ENCODE measurements at regions not wholly inside any gene's neighbourhood (a gene's known extent, or its start where the extent isn't known, plus 50 kb on each side); places are given as distances from the start of the nearest gene placed in this dataset.
A peak's percentile ranks its signal among the peaks of the same experiment; 100 is the strongest.

GRCh38 chr6:105561486-105561885, 158.6 kb upstream of the PREP start:
- DNase-seq (ENCODE audit: low spot score) = no peak
- TF ChIP-seq CTCF (IDR thresholded peaks at IDR 0.05; ENCODE audit: borderline replicate concordance, control extremely low read depth, extremely low read depth, insufficient read depth, missing control alignments) = no peak
- in situ Hi-C loops (cut with MboI; ENCODE audit: low sequenced_read_pairs, unreplicated experiment) = no loop called here

GRCh38 chr6:105560611-105561066, 157.8 kb upstream of the PREP start:
- in situ Hi-C loops (cut with MboI; ENCODE audit: low sequenced_read_pairs, unreplicated experiment) = no loop called here
- peak; percentile 47 for DNase-seq (ENCODE audit: low spot score)
- TF ChIP-seq CTCF (IDR thresholded peaks at IDR 0.05; ENCODE audit: borderline replicate concordance, control extremely low read depth, extremely low read depth, insufficient read depth, missing control alignments) = no peak

- DNase-seq (ENCODE audit: low spot score) = no peak
- in situ Hi-C loops (cut with MboI; ENCODE audit: low sequenced_read_pairs, unreplicated experiment) = no loop called here
- TF ChIP-seq CTCF (IDR thresholded peaks at IDR 0.05; ENCODE audit: borderline replicate concordance, control extremely low read depth, extremely low read depth, insufficient read depth, missing control alignments) = no peak
These were observed 154.4 kb upstream of the PREP start for GRCh38 chr6:105557291-105557690.

DNA sequence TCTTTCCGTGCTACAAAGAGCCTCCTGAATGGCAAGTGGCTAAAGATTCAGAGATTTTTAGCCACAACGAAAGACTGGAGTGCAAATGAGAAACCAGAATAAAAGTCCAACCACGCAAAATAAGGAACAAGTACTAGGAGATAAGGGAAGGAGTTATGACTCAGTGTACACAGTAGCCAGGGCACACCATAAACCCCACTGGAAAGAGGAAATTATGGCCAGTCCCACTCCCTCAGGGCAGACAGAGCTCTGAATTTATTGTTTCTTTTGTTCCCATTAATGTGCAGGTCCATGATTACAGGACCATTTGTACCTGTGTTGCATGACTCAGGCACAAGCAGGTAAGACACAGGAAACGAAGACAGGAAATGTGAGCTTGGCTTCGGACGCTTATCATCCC, 150.3 kb upstream of the PREP start:
- DNase-seq (ENCODE audit: low spot score) = no peak
- no peak for TF ChIP-seq CTCF (IDR thresholded peaks at IDR 0.05; ENCODE audit: borderline replicate concordance, control extremely low read depth, extremely low read depth, insufficient read depth, missing control alignments)

DNA sequence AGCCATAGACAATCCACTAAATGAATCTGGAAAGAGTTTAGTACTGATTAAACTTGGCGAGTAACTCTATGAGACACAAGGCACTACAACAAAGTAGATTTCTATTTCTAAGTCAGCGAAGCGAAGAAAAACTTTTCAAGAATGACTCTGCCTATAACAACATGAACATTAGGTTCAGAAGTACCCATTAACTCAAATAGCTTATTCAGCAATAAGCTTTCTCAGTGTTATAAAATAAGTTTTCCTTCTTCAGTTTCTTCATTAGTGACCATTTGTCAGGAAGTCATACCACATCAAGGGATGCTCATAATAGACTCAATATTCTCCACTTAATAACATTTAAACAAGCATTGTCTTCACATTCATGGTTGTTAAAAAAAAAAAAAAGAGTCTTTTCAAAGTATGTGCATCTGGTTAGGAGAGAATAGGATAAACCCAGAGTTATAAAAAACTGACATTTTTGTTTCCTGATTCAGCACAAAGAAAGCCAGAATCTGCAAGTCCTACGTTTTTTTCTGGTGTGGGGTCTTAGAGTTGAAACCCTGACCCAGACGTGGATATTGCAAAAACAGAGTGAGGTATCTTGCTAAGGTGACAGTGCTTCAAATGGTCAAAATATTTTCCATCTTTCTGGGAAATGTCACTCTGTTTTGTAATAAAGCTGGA, 148.2 kb upstream of the PREP start:
- no peak for DNase-seq (ENCODE audit: low spot score)
- TF ChIP-seq CTCF (IDR thresholded peaks at IDR 0.05; ENCODE audit: borderline replicate concordance, control extremely low read depth, extremely low read depth, insufficient read depth, missing control alignments) = no peak
- in situ Hi-C loops (cut with MboI; ENCODE audit: low sequenced_read_pairs, unreplicated experiment) = no loop called here

More for the DNA sequence above, 150.3 kb upstream of the PREP start:
- in situ Hi-C loops (cut with MboI; ENCODE audit: low sequenced_read_pairs, unreplicated experiment) = no loop called here

GRCh38 chr6:105546754-105547153, 143.9 kb upstream of the PREP start:
- no peak for TF ChIP-seq CTCF (IDR thresholded peaks at IDR 0.05; ENCODE audit: borderline replicate concordance, control extremely low read depth, extremely low read depth, insufficient read depth, missing control alignments)
- no peak for DNase-seq (ENCODE audit: low spot score)
- in situ Hi-C loops (cut with MboI; ENCODE audit: low sequenced_read_pairs, unreplicated experiment) = no loop called here
